H1 (cell line): ENCODE measurements at regions not wholly inside any gene's neighbourhood (a gene's known extent, or its start where the extent isn't known, plus 50 kb on each side); places are given as distances from the start of the nearest gene placed in this dataset.

Experiments
- CTCF ChIP-seq, 3 experiments: IDR thresholded peaks; 1 replicate in 2 of 3; 2 replicates in 1 of 3; pipeline versions ENCODE4 v1.5.1 to v1.6.1; 2011; ENCODE audit warnings: low read length in 3 of 3, mild to moderate bottlenecking in 3 of 3, inconsistent platforms in 2 of 3, low read depth in 1 of 3, moderate library complexity in 1 of 3; ENCODE audit not compliant: insufficient read depth in 1 of 3; ENCODE audit errors: control extremely low read depth in 1 of 3
- EP300 ChIP-seq, 2 experiments: IDR thresholded peaks; 1 replicate in 1 of 2; 2 replicates in 1 of 2; pipeline ENCODE4 v1.6.1; 2011 to 2012; ENCODE audit warnings: low read depth in 2 of 2, low read length in 2 of 2, mild to moderate bottlenecking in 2 of 2, borderline replicate concordance in 1 of 2, inconsistent platforms in 1 of 2, moderate library complexity in 1 of 2
- GTF2F1 ChIP-seq: IDR thresholded peaks from 2 replicates; pipeline ENCODE4 v1.6.1; 2012; ENCODE audit warnings: low read depth, low read length, improper control_type of control experiment, borderline replicate concordance
- POLR2A ChIP-seq, 2 experiments: IDR thresholded peaks; 1 replicate in 1 of 2; 2 replicates in 1 of 2; pipeline ENCODE4 v1.6.1; 2011; ENCODE audit warnings: low read depth in 2 of 2, low read length in 2 of 2, mild to moderate bottlenecking in 2 of 2; ENCODE audit errors: control extremely low read depth in 1 of 2
- SUZ12 ChIP-seq: fragments of 200-600 bp; sonication (generic); IDR thresholded peaks from 2 replicates; pipeline ENCODE4 v1.6.1; 2012; ENCODE audit warnings: mild to moderate bottlenecking, inconsistent platforms, low read length, moderate library complexity, mixed read lengths
- TBP ChIP-seq: IDR thresholded peaks from 2 replicates; pipeline ENCODE4 v1.6.1; 2011; ENCODE audit warnings: low read depth, low read length, improper control_type of control experiment
- TEAD4 ChIP-seq: IDR thresholded peaks from 2 replicates; pipeline ENCODE4 v1.6.1; 2012; ENCODE audit warnings: low read depth, low read length, inconsistent platforms, mixed read lengths
- YY1 ChIP-seq: IDR thresholded peaks from 2 replicates; pipeline ENCODE4 v1.6.1; 2011; ENCODE audit warnings: low read depth, mild to moderate bottlenecking, low read length
- ZNF274 ChIP-seq: IDR thresholded peaks from 2 replicates; pipeline ENCODE4 v1.7.0; 2012; ENCODE audit warnings: low read length, borderline replicate concordance; ENCODE audit errors: extremely low read depth

GRCh38 chr4:165609653-165610052, 230.8 kb downstream of the CPE start:
- no peak for TF ChIP-seq CTCF (IDR thresholded peaks at IDR 0.05; ENCODE audit: control extremely low read depth in 1 of 3, insufficient read depth in 1 of 3, low read depth in 1 of 3, low read length in 3 of 3)
- no peak for TF ChIP-seq GTF2F1
- TF ChIP-seq EP300 (IDR thresholded peaks at IDR 0.05; ENCODE audit: borderline replicate concordance in 1 of 2, low read depth in 2 of 2, low read length in 2 of 2) = no peak
- TF ChIP-seq YY1 = no peak
- no peak for TF ChIP-seq TEAD4
- no peak for TF ChIP-seq TBP
- no peak for TF ChIP-seq SUZ12
- no peak for TF ChIP-seq ZNF274
- no peak for TF ChIP-seq POLR2A (IDR thresholded peaks at IDR 0.05; ENCODE audit: control extremely low read depth in 1 of 2, low read depth in 2 of 2, low read length in 2 of 2)
